ENCODE measurements at regions not wholly inside any gene's neighbourhood (a gene's known extent, or its start where the extent isn't known, plus 50 kb on each side); places are given as distances from the start of the nearest gene placed in this dataset.

DNA sequence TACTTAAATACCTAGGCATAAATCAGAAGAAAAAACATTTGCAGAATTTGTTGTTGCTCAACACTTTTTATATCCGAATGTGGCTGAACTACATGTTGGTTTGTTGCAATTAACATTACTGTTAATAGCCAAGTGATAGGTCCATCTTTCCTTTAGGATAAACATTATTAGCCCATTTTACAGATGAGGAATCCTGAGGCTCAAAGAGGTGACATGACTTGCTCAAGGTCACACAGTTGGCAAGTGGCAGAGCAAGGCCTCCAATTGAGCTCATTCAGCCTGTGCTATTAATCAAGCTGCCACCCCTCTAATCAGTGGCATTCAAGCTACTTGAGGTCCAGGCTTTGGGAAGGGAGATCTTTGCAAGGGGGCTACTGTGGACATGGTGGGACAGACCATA lies 125.8 kb upstream of the ATP2B2 start:
- TF ChIP-seq NFIC (IDR thresholded peaks at IDR 0.05) (no peak), FOXM1 (IDR thresholded peaks at IDR 0.05; ENCODE audit: borderline replicate concordance, low read depth) (no peak), TEAD4 (IDR thresholded peaks at IDR 0.05) (no peak), YY1 (IDR thresholded peaks at IDR 0.05; ENCODE audit: low read depth) (no peak), EGR1 (IDR thresholded peaks at IDR 0.05) (no peak), TCF12 (IDR thresholded peaks at IDR 0.05; ENCODE audit: low read depth) (no peak), CREB1 (IDR thresholded peaks at IDR 0.05; ENCODE audit: low read depth) (no peak), EP300 (IDR thresholded peaks at IDR 0.05; ENCODE audit: borderline replicate concordance) (no peak), ZBTB7A (IDR thresholded peaks at IDR 0.05; ENCODE audit: low read depth) (no peak), TAF1 (IDR thresholded peaks at IDR 0.05; ENCODE audit: low read depth) (no peak), CEBPB (IDR thresholded peaks at IDR 0.05) (no peak)
- TF ChIP-seq, protein P1, sequence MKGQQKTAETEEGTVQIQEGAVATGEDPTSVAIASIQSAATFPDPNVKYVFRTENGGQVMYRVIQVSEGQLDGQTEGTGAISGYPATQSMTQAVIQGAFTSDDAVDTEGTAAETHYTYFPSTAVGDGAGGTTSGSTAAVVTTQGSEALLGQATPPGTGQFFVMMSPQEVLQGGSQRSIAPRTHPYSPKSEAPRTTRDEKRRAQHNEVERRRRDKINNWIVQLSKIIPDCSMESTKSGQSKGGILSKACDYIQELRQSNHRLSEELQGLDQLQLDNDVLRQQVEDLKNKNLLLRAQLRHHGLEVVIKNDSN (IDR thresholded peaks at IDR 0.05) = no peak

- TF ChIP-seq, protein P2, sequence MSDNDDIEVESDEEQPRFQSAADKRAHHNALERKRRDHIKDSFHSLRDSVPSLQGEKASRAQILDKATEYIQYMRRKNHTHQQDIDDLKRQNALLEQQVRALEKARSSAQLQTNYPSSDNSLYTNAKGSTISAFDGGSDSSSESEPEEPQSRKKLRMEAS (IDR thresholded peaks at IDR 0.05) = no peak
- TF ChIP-seq TEAD4 (IDR thresholded peaks at IDR 0.05) = no peak
- no peak for TF ChIP-seq YY1 (IDR thresholded peaks at IDR 0.05; ENCODE audit: low read depth)
- TF ChIP-seq RAD21 (IDR thresholded peaks at IDR 0.05; ENCODE audit: low read depth) = no peak
- TF ChIP-seq EGR1 (IDR thresholded peaks at IDR 0.05) = no peak
- TF ChIP-seq, protein P1 (IDR thresholded peaks at IDR 0.05) = no peak
These were observed 126.7 kb upstream of the ATP2B2 start for GRCh38 chr3:10632125-10632524.

DNA sequence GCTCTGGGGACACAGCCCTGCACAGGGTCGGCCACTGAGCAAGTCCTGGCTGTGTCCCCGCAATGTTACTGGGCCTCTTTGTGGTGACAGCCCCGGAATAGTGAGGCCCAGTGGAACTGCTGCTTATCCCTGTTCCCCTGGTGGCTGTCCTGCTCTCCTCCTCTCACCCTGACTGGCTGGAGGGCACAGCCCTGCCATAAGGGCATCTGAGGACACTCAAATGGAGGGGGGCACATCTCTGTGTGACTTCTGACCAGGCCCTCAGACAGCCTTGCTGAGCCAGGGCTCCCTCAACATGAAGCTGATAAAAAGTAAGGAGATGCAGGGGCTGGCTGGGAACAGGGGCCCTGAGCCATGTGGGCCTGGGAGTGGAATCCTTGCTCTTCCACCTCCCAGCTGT lies 127.4 kb upstream of the ATP2B2 start:
- TF ChIP-seq TEAD4 (IDR thresholded peaks at IDR 0.05) (no peak), ZBTB7A (IDR thresholded peaks at IDR 0.05; ENCODE audit: low read depth) (no peak), FOXM1 (IDR thresholded peaks at IDR 0.05; ENCODE audit: borderline replicate concordance, low read depth) (no peak), EP300 (IDR thresholded peaks at IDR 0.05; ENCODE audit: borderline replicate concordance) (no peak), NFIC (IDR thresholded peaks at IDR 0.05) (no peak), TAF1 (IDR thresholded peaks at IDR 0.05; ENCODE audit: low read depth) (no peak), EGR1 (IDR thresholded peaks at IDR 0.05) (no peak), CREB1 (IDR thresholded peaks at IDR 0.05; ENCODE audit: low read depth) (no peak), RAD21 (IDR thresholded peaks at IDR 0.05; ENCODE audit: low read depth) (no peak), YY1 (IDR thresholded peaks at IDR 0.05; ENCODE audit: low read depth) (no peak)
- TF ChIP-seq, protein P3, sequence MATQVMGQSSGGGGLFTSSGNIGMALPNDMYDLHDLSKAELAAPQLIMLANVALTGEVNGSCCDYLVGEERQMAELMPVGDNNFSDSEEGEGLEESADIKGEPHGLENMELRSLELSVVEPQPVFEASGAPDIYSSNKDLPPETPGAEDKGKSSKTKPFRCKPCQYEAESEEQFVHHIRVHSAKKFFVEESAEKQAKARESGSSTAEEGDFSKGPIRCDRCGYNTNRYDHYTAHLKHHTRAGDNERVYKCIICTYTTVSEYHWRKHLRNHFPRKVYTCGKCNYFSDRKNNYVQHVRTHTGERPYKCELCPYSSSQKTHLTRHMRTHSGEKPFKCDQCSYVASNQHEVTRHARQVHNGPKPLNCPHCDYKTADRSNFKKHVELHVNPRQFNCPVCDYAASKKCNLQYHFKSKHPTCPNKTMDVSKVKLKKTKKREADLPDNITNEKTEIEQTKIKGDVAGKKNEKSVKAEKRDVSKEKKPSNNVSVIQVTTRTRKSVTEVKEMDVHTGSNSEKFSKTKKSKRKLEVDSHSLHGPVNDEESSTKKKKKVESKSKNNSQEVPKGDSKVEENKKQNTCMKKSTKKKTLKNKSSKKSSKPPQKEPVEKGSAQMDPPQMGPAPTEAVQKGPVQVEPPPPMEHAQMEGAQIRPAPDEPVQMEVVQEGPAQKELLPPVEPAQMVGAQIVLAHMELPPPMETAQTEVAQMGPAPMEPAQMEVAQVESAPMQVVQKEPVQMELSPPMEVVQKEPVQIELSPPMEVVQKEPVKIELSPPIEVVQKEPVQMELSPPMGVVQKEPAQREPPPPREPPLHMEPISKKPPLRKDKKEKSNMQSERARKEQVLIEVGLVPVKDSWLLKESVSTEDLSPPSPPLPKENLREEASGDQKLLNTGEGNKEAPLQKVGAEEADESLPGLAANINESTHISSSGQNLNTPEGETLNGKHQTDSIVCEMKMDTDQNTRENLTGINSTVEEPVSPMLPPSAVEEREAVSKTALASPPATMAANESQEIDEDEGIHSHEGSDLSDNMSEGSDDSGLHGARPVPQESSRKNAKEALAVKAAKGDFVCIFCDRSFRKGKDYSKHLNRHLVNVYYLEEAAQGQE (IDR thresholded peaks at IDR 0.05; ENCODE audit: low read depth) = no peak
- TF ChIP-seq, protein P1 (IDR thresholded peaks at IDR 0.05) = no peak
- TF ChIP-seq, protein P2 (IDR thresholded peaks at IDR 0.05) = no peak

- TF ChIP-seq YY1 (IDR thresholded peaks at IDR 0.05; ENCODE audit: low read depth) = no peak
- TF ChIP-seq RAD21 (IDR thresholded peaks at IDR 0.05; ENCODE audit: low read depth) = no peak
- TF ChIP-seq ZBTB7A (IDR thresholded peaks at IDR 0.05; ENCODE audit: low read depth) = no peak
- TF ChIP-seq NFIC (IDR thresholded peaks at IDR 0.05) = no peak
- TF ChIP-seq CEBPB (IDR thresholded peaks at IDR 0.05) = no peak
- no peak for TF ChIP-seq EP300 (IDR thresholded peaks at IDR 0.05; ENCODE audit: borderline replicate concordance)
- TF ChIP-seq EGR1 (IDR thresholded peaks at IDR 0.05) = no peak
- no peak for TF ChIP-seq TAF1 (IDR thresholded peaks at IDR 0.05; ENCODE audit: low read depth)
- TF ChIP-seq, protein P3 (IDR thresholded peaks at IDR 0.05; ENCODE audit: low read depth) = no peak
- TF ChIP-seq FOXM1 (IDR thresholded peaks at IDR 0.05; ENCODE audit: borderline replicate concordance, low read depth) = no peak
- TF ChIP-seq TCF12 (IDR thresholded peaks at IDR 0.05; ENCODE audit: low read depth) = no peak
- TF ChIP-seq, protein P1 (IDR thresholded peaks at IDR 0.05) = no peak
- TF ChIP-seq, protein P2 (IDR thresholded peaks at IDR 0.05) = no peak
- no peak for TF ChIP-seq TEAD4 (IDR thresholded peaks at IDR 0.05)
- no peak for TF ChIP-seq CREB1 (IDR thresholded peaks at IDR 0.05; ENCODE audit: low read depth)
These were observed 130.2 kb upstream of the ATP2B2 start for GRCh38 chr3:10635446-10636076.
